Right lobe of liver (tissue), 4 donors: ENCODE measurements at regions not wholly inside any gene's neighbourhood (a gene's known extent, or its start where the extent isn't known, plus 50 kb on each side); places are given as distances from the start of the nearest gene placed in this dataset.

Source experiments
- CTCF ChIP-seq, 4 donors: fragments of 200-600 bp in 3 of 4; fragments of 450-650 bp in 1 of 4; IDR thresholded peaks; one replicate each; pipeline versions ENCODE4 v1.5.1 to v1.8.0; 2016 to 2022; ENCODE audit warnings: antibody characterized with exemption in 4 of 4, mild to moderate bottlenecking in 2 of 4
- POLR2A ChIP-seq: fragments of 450-650 bp; IDR thresholded peaks from one replicate; pipeline ENCODE4 v1.6.1; 2017; ENCODE audit warnings: antibody characterized with exemption, mild to moderate bottlenecking
- donor health status: DM: no; HTN: no; CAD: no.
- donor health status: DM: no; HTN: no; CAD: no.
- donor health status: DM: no; HTN: yes; CAD: no.

GRCh38 chr5:3490957-3491507 lies 104.6 kb upstream of the IRX1 start:
- TF ChIP-seq POLR2A (no peak), CTCF (IDR thresholded peaks at IDR 0.05) (no peak)
